ENCODE measurements at regions not wholly inside any gene's neighbourhood (a gene's known extent, or its start where the extent isn't known, plus 50 kb on each side); places are given as distances from the start of the nearest gene placed in this dataset.

DNA sequence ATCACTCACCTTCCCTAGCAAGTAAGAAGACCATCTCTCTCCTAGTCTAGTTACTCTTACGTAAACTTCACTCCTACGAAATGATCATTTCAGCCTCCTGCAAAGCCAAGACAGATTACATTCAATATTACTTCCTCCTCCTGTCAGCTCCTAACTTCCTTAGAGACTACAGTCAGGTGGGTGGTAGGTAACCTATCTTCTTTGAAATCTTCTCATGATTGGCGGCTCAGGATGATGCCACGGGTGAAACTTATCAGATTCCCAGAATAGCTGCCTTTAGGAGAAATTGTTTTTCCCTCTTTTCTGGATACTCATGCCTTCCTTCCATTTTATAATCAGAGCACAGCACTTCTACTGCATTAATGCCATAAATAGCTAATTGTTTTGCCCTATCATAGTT lies 744.8 kb upstream of the HS3ST1 start (continued):
- no peak for TF ChIP-seq REST (IDR thresholded peaks at IDR 0.05; ENCODE audit: low read depth, low read length)
- TF ChIP-seq RFX5 (IDR thresholded peaks at IDR 0.05; ENCODE audit: low read length) = no peak
- TF ChIP-seq NFIC (IDR thresholded peaks at IDR 0.05; ENCODE audit: borderline replicate concordance) = no peak
- no peak for TF ChIP-seq JUND (IDR thresholded peaks at IDR 0.05)
- no peak for TF ChIP-seq TCF12 (IDR thresholded peaks at IDR 0.05)
- TF ChIP-seq RCOR1 (IDR thresholded peaks at IDR 0.05; ENCODE audit: low read length) = no peak
- no peak for TF ChIP-seq EP300 (IDR thresholded peaks at IDR 0.05; ENCODE audit: borderline replicate concordance in 1 of 2, low read depth in 1 of 2, low read length in 1 of 2)
- no peak for TF ChIP-seq NRF1 (IDR thresholded peaks at IDR 0.05; ENCODE audit: low read depth, low read length)
- TF ChIP-seq FOSL2 (IDR thresholded peaks at IDR 0.05; ENCODE audit: borderline replicate concordance, low read depth) = no peak
- no peak for TF ChIP-seq IRF3 (IDR thresholded peaks at IDR 0.05; ENCODE audit: low read depth, low read length)
- no peak for TF ChIP-seq YY1 (IDR thresholded peaks at IDR 0.05; ENCODE audit: low read depth)
- TF ChIP-seq TAF1 (IDR thresholded peaks at IDR 0.05; ENCODE audit: borderline replicate concordance, low read depth, low read length) = no peak

- H3K9ac ChIP-seq = no peak overlapping the region
- H3K4me2 ChIP-seq = no peak overlapping the region
- H3K9me2 ChIP-seq = no peaks in the 10 kb centered on the region
- no peaks in the 10 kb centered on the region for H3K4me1 ChIP-seq (ENCODE audit: control insufficient read depth in 1 of 2, insufficient read depth in 2 of 2, low read depth in 1 of 2, low read length in 1 of 2)
- WGBS (ENCODE audit: low lambda C conversion rate) = 5% methylated on average over 3 of the region's 3 CpGs
- no peaks in the 10 kb centered on the region for H3K79me2 ChIP-seq (ENCODE audit: insufficient read depth)
- no peaks in the 10 kb centered on the region for H3K27me3 ChIP-seq (ENCODE audit: insufficient read depth)
- no peak for TF ChIP-seq SIN3A (IDR thresholded peaks at IDR 0.05; ENCODE audit: borderline replicate concordance, low read depth, low read length)
- TF ChIP-seq SMC3 (IDR thresholded peaks at IDR 0.05; ENCODE audit: low read depth, low read length) = no peak
- TF ChIP-seq TAF1 (IDR thresholded peaks at IDR 0.05; ENCODE audit: borderline replicate concordance, low read depth, low read length) = no peak
- TF ChIP-seq YY1 (IDR thresholded peaks at IDR 0.05; ENCODE audit: low read depth) = no peak
- TF ChIP-seq ZBTB33 (IDR thresholded peaks at IDR 0.05; ENCODE audit: borderline replicate concordance, low read depth) = no peak
- TF ChIP-seq REST (IDR thresholded peaks at IDR 0.05; ENCODE audit: low read depth, low read length) = no peak
- TF ChIP-seq RCOR1 (IDR thresholded peaks at IDR 0.05; ENCODE audit: low read length) = no peak
- no peak for TF ChIP-seq MEF2A (IDR thresholded peaks at IDR 0.05; ENCODE audit: borderline replicate concordance, low read depth)
- TF ChIP-seq RAD21 (IDR thresholded peaks at IDR 0.05; ENCODE audit: low read length) = no peak
- no peak for TF ChIP-seq FOXJ3 (CRISPR knock-in tag; IDR thresholded peaks at IDR 0.05)
- POLR2A ChIA-PET = no interaction called here
- CTCF ChIA-PET = no interaction called here
- H3K36me3 ChIP-seq (replicated peaks in 1 of 2; ENCODE audit: control insufficient read depth in 1 of 2, insufficient read depth in 2 of 2, low read length in 1 of 2) = no peaks in the 10 kb centered on the region
- H4K20me1 ChIP-seq (ENCODE audit: insufficient read depth) = no peaks in the 10 kb centered on the region
- H3K9me3 ChIP-seq = no peaks in the 10 kb centered on the region; the same call in 1 of the 2 replicates
- no peak overlapping the region for H3K4me3 ChIP-seq (ENCODE audit: low read depth in 2 of 2, low read length in 1 of 2)
- no peak for DNase-seq
- H3F3A ChIP-seq (replicated peaks; ENCODE audit: insufficient read depth) = no peaks in the 10 kb centered on the region
- no peak overlapping the region for H2AFZ ChIP-seq (ENCODE audit: low read depth)
- no peak overlapping the region for H3K27ac ChIP-seq (ENCODE audit: low read depth in 2 of 2, low read length in 1 of 2)
Observed at GRCh38 chr4:12172198-12172973, 743.7 kb upstream of the HS3ST1 start.
